ENCODE measurements at regions not wholly inside any gene's neighbourhood (a gene's known extent, or its start where the extent isn't known, plus 50 kb on each side); places are given as distances from the start of the nearest gene placed in this dataset.
"Not testable (repeated sequence)": the region's sequence is repeated elsewhere in the genome, so short reads cannot be mapped to it uniquely, and the experiment has no call there.

DNA sequence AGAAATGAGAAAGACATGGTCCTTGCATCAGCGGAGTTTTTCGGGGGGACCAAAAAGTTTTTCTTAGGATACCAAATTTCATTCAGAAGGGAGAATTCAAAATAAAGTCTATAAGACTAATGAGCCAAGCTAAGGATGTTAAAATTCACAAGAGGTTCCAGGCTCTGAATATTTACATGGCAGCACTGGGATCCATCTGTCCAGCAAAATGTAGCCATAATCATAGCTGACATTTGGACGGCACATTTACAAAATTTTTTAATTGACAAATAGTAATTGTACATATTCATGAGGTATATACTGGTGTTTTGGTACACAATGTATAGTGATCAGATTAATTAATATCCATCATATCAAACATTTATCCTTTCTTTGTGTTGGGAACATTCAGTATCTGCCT lies 107.9 kb downstream of the ZNF648 start:
- FAIRE-seq (no peak), DNase-seq (ENCODE audit: insufficient read length, low spot score) (no peak)
- TF ChIP-seq POU2F2 (IDR thresholded peaks at IDR 0.05; ENCODE audit: low read depth, low read length) (no peak), POLR2A (IDR thresholded peaks at IDR 0.05; ENCODE audit: low read depth, low read length) (no peak), PAX5 (IDR thresholded peaks at IDR 0.05; ENCODE audit: insufficient read depth, low read length, severe bottlenecking) (no peak), POLR2AphosphoS5 (IDR thresholded peaks at IDR 0.05; ENCODE audit: low read depth, low read length) (no peak), TAF1 (IDR thresholded peaks at IDR 0.05; ENCODE audit: low read depth, low read length) (no peak), SPI1 (IDR thresholded peaks at IDR 0.05; ENCODE audit: low read depth, low read length) (no peak)

DNA sequence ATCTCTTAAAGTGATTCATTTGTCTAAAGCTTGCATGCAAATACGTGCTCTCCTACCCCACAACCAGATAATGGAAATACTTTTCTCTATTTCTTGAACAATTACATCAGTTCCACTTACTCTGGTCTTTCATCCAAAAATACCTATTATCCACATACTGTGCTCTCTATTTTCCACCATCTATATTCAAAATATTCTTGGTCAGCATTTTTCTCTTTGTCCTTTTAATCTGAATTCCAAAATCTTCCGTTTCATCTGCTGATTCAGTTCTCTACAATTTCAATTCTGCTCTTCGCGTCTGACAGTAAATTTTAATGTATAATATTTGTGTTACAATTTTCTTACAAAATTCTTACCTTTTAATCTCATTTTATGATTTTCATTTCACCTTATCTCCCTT lies 110.3 kb downstream of the ZNF648 start:
- TF ChIP-seq SPI1 (IDR thresholded peaks at IDR 0.05; ENCODE audit: low read depth, low read length) (no peak), POU2F2 (IDR thresholded peaks at IDR 0.05; ENCODE audit: low read depth, low read length) (no peak), PAX5 (IDR thresholded peaks at IDR 0.05; ENCODE audit: insufficient read depth, low read length, severe bottlenecking) (no peak), POLR2AphosphoS5 (IDR thresholded peaks at IDR 0.05; ENCODE audit: low read depth, low read length) (no peak), TAF1 (IDR thresholded peaks at IDR 0.05; ENCODE audit: low read depth, low read length) (no peak), POLR2A (IDR thresholded peaks at IDR 0.05; ENCODE audit: low read depth, low read length) (no peak)
- DNase-seq (ENCODE audit: insufficient read length, low spot score) (no peak), FAIRE-seq (no peak)

DNA sequence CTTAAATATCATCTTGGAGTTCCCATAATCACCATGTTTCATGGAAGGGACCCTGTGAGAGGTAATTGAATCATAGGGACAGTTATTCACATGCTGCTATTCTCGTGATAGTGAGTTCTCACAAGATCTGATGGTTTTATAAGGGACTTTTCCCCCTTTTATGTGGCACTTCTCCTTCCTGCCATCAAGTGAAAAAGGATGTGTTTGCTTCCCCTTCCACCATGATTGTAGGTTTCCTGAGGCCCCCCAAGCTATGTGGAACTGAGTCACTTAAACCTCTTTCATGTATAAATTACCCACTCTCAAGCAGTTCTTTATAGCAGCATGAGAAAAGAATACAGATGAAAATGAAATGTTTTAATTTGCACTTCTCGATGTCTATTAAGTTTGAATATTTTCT lies 112.0 kb downstream of the ZNF648 start:
- no peak for FAIRE-seq
- no peak for DNase-seq (ENCODE audit: insufficient read length, low spot score)
- TF ChIP-seq POU2F2 (IDR thresholded peaks at IDR 0.05; ENCODE audit: low read depth, low read length) (no peak), TAF1 (IDR thresholded peaks at IDR 0.05; ENCODE audit: low read depth, low read length) (no peak), PAX5 (IDR thresholded peaks at IDR 0.05; ENCODE audit: insufficient read depth, low read length, severe bottlenecking) (no peak), POLR2AphosphoS5 (IDR thresholded peaks at IDR 0.05; ENCODE audit: low read depth, low read length) (no peak), POLR2A (IDR thresholded peaks at IDR 0.05; ENCODE audit: low read depth, low read length) (no peak), SPI1 (IDR thresholded peaks at IDR 0.05; ENCODE audit: low read depth, low read length) (no peak)

DNA sequence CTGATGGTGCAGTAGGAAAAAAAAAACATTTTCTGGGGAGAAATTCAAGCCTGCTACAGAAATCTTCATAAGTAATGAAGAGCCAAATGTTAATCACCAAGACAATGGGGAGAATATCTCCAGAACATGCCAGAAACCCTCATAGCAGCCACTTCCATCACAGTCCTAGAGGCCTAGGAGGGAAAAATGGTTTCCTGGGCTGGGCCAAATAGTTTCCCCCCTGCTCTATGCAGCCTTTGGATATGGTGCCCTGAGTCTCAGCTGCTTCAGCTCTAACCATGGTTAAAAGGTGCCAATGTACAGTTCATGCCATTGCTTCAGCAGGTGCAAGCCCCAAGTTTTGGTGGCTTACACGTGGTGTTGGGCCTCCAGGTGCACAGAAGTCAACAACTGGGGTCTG lies 113.1 kb downstream of the ZNF648 start:
- DNase-seq (ENCODE audit: insufficient read length, low spot score) (no peak), FAIRE-seq (no peak)
- TF ChIP-seq POLR2A (IDR thresholded peaks at IDR 0.05; ENCODE audit: low read depth, low read length) = no peak
- TF ChIP-seq TAF1 (IDR thresholded peaks at IDR 0.05; ENCODE audit: low read depth, low read length) = no peak
- TF ChIP-seq SPI1 (IDR thresholded peaks at IDR 0.05; ENCODE audit: low read depth, low read length) = no peak
- no peak for TF ChIP-seq PAX5 (IDR thresholded peaks at IDR 0.05; ENCODE audit: insufficient read depth, low read length, severe bottlenecking)
- TF ChIP-seq POU2F2 (IDR thresholded peaks at IDR 0.05; ENCODE audit: low read depth, low read length) = no peak
- no peak for TF ChIP-seq POLR2AphosphoS5 (IDR thresholded peaks at IDR 0.05; ENCODE audit: low read depth, low read length)

DNA sequence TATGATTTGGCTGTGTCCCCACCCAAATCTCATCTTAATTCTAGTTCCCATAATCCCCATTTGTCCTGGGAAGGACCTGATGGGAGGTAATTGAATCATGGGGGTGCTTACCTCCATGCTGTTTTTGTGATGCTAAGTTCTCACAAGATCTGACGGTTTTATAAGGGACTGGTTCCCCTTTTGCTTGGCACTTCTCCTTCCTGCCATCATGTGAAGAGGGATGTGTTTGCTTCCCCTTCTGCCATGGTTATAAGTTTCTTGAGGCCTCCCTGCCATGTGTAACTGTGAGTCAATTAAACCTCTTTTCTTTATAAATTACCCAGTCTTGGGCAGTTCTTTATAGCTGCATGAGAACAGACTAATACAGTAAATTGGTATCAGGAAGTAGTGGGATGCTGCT lies 114.1 kb downstream of the ZNF648 start:
- FAIRE-seq (no peak), DNase-seq (ENCODE audit: insufficient read length, low spot score) (no peak)
- TF ChIP-seq PAX5 (IDR thresholded peaks at IDR 0.05; ENCODE audit: insufficient read depth, low read length, severe bottlenecking) (no peak), POU2F2 (IDR thresholded peaks at IDR 0.05; ENCODE audit: low read depth, low read length) (no peak), TAF1 (IDR thresholded peaks at IDR 0.05; ENCODE audit: low read depth, low read length) (no peak), POLR2A (IDR thresholded peaks at IDR 0.05; ENCODE audit: low read depth, low read length) (no peak), SPI1 (IDR thresholded peaks at IDR 0.05; ENCODE audit: low read depth, low read length) (no peak), POLR2AphosphoS5 (IDR thresholded peaks at IDR 0.05; ENCODE audit: low read depth, low read length) (no peak)

DNA sequence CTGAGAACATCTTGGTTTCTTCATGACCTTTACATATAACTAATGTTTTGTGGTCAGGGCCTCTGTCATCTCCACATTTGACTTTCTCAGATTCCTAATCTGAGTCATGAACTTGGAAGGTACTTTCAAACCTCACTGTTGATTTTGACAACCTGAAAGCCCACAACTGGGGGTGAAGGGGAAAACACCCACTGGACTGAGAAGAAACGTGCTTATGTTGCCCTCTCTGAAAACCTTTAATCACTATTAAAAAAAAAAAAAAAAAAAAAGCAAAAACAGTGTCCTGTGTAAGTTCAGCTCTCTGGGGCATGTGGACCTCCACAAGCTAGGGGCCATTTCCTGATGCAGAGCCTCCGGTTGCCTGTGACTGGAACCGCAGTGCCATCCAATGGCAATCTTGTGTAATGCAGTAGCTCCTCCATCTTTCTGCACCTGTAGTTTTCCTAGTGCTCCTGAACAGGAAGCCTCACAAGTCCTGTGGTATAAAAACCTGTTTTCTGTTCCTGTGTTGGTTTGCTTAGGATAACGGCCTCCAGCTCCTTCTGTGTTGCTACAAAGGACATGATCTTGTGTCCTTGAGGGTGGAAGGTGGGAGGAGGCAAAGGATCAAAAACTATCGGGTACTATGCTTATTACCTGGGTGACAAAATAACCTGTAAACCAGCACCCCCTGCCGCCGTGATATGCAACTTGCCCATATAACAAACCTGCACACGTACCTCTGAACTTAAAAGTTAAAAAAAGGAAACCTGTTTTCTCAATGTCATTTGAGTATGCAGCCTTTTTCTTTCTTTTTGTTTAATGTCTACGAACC lies 124.5 kb downstream of the ZNF648 start:
- TF ChIP-seq POU2F2 (IDR thresholded peaks at IDR 0.05; ENCODE audit: low read depth, low read length) = peak; percentile 15; the same call in 1 of the 2 replicates
- no peak for TF ChIP-seq POLR2AphosphoS5 (IDR thresholded peaks at IDR 0.05; ENCODE audit: low read depth, low read length)
- TF ChIP-seq PAX5 (IDR thresholded peaks at IDR 0.05; ENCODE audit: insufficient read depth, low read length, severe bottlenecking) = no peak
- no peak for TF ChIP-seq POLR2A (IDR thresholded peaks at IDR 0.05; ENCODE audit: low read depth, low read length)
- TF ChIP-seq SPI1 (IDR thresholded peaks at IDR 0.05; ENCODE audit: low read depth, low read length) = no peak
- DNase-seq (ENCODE audit: insufficient read length, low spot score) (peak; percentile 42), FAIRE-seq (peak; percentile 86)

DNA sequence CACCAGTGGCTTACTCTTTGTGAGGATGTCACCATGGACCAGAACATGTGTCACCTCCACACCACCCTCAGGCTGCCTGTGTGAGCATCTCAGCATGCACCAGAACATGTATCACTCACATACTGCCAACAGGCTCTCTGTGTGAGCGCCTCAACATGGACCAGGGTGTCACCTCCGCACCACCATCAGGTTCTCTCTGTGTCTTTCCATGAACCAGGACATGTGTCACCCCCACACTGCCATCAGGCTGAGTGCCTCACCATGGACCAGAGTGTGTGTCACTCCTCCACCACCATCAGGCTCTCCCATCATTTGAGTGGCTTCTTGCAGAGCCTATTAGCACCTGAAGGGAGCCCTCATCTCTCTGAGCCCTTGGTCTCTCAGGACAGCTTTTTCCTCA lies 125.2 kb downstream of the ZNF648 start:
- no peak for TF ChIP-seq POLR2AphosphoS5 (IDR thresholded peaks at IDR 0.05; ENCODE audit: low read depth, low read length)
- TF ChIP-seq SPI1 (IDR thresholded peaks at IDR 0.05; ENCODE audit: low read depth, low read length) = no peak
- no peak for TF ChIP-seq POLR2A (IDR thresholded peaks at IDR 0.05; ENCODE audit: low read depth, low read length)
- no peak for TF ChIP-seq PAX5 (IDR thresholded peaks at IDR 0.05; ENCODE audit: insufficient read depth, low read length, severe bottlenecking)
- TF ChIP-seq TAF1 (IDR thresholded peaks at IDR 0.05; ENCODE audit: low read depth, low read length) = no peak
- no peak for TF ChIP-seq POU2F2 (IDR thresholded peaks at IDR 0.05; ENCODE audit: low read depth, low read length)
- DNase-seq (ENCODE audit: insufficient read length, low spot score) (no peak), FAIRE-seq (peak; percentile 81)

DNA sequence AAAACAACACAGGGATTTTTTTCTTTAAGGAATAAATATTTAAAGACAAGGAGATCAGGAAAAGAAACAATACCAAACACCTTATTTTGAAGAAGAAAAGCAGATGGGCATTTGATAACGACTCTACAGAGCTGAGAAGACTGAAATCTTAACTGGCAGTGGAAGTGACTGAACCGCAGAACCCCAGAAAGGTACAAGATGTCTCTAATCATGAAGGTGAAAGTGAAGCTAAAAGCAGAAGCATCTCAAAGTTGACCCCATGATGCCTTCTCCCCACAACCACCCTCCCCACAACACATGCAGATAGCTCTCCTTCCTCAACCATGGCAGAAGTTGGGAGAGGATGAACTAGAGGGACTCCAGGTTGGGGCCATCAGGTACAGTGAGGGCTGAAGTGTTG lies 129.6 kb downstream of the ZNF648 start:
- DNase-seq (ENCODE audit: insufficient read length, low spot score) = no peak
- no peak for FAIRE-seq
- TF ChIP-seq POLR2A (IDR thresholded peaks at IDR 0.05; ENCODE audit: low read depth, low read length) (no peak), PAX5 (IDR thresholded peaks at IDR 0.05; ENCODE audit: insufficient read depth, low read length, severe bottlenecking) (no peak), SPI1 (IDR thresholded peaks at IDR 0.05; ENCODE audit: low read depth, low read length) (no peak), POU2F2 (IDR thresholded peaks at IDR 0.05; ENCODE audit: low read depth, low read length) (no peak), TAF1 (IDR thresholded peaks at IDR 0.05; ENCODE audit: low read depth, low read length) (no peak), POLR2AphosphoS5 (IDR thresholded peaks at IDR 0.05; ENCODE audit: low read depth, low read length) (no peak)

DNA sequence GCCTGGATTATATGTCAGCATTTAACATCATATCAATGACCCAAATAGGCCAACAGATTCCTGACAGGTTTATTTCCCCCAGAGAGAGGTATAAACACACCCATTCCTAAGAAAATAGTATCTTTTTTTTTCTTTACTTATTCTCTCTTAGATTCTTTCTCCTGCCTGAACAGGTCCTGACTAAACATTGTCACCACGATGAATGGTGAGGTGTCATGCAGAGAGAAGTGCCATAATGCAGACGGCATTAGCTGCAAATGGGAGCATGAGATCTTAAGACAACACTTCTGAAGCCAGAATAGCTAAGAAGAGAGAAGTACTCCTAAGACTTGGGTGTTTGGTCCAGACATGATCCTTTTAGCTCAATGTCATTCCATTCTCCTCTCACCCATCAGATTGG lies 131.3 kb downstream of the ZNF648 start:
- TF ChIP-seq PAX5 (IDR thresholded peaks at IDR 0.05; ENCODE audit: insufficient read depth, low read length, severe bottlenecking) = no peak
- TF ChIP-seq SPI1 (IDR thresholded peaks at IDR 0.05; ENCODE audit: low read depth, low read length) = no peak
- DNase-seq (ENCODE audit: insufficient read length, low spot score) = no peak
- FAIRE-seq = no peak

DNA sequence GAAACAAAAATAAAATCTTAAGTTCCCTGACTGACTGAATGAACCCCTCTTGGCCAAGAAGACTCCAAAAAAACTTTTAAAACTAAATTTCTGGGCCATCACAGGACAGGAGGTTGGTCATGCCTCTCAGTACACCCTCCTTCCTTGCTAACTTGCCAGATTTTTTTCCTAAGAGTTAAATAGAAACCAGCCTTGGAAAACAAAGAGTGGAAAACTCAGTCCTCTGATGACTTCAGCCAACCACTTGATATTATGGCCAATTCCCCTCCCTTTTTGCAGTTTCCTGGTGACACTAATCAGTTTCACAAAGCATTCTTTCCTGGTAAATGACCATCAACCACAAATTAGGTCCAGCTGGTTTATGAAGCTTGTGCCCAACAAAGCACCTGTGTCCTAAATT lies 134.8 kb downstream of the ZNF648 start:
- FAIRE-seq (no peak), DNase-seq (ENCODE audit: insufficient read length, low spot score) (no peak)
- no peak for TF ChIP-seq POU2F2 (IDR thresholded peaks at IDR 0.05; ENCODE audit: low read depth, low read length)
- no peak for TF ChIP-seq POLR2AphosphoS5 (IDR thresholded peaks at IDR 0.05; ENCODE audit: low read depth, low read length)
- no peak for TF ChIP-seq SPI1 (IDR thresholded peaks at IDR 0.05; ENCODE audit: low read depth, low read length)
- TF ChIP-seq POLR2A (IDR thresholded peaks at IDR 0.05; ENCODE audit: low read depth, low read length) = no peak
- no peak for TF ChIP-seq PAX5 (IDR thresholded peaks at IDR 0.05; ENCODE audit: insufficient read depth, low read length, severe bottlenecking)
- no peak for TF ChIP-seq TAF1 (IDR thresholded peaks at IDR 0.05; ENCODE audit: low read depth, low read length)

DNA sequence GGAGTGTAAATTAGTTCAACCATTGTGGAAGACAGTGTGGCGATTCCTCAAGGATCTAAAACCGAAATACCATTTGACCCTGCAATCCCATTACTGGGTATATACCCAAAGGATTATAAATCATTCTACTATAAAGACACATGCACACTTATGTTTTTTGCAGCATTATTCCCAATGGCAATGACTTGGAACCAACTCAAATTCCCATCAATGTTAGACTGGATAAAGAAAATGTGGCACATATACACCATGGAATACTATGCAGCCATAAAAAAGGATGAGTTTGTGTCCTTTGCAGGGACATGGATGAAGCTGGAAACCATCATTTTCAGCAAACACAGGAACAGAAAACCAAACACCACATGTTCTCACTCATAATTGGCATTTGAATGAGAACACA lies 137.5 kb downstream of the ZNF648 start:
- FAIRE-seq; DNase-seq (ENCODE audit: insufficient read length, low spot score): not testable (repeated sequence)
